ENCODE measurements at regions not wholly inside any gene's neighbourhood (a gene's known extent, or its start where the extent isn't known, plus 50 kb on each side); places are given as distances from the start of the nearest gene placed in this dataset.

- no peak for TF ChIP-seq CTCF (conservative IDR thresholded peaks at IDR 0.05; ENCODE audit: low read depth, low read length)
- TF ChIP-seq EZH2 (IDR thresholded peaks at IDR 0.05; ENCODE audit: low read length, unreplicated experiment) = no peak
- TF ChIP-seq EZH2phosphoT487 (IDR thresholded peaks at IDR 0.05; ENCODE audit: borderline replicate concordance, low read length) = no peak
Measured at GRCh38 chr2:64910523-64910922, 78.7 kb upstream of the SLC1A4 start.

All from PC-3 (cell line).